HCT116 (cell line): ENCODE measurements at regions not wholly inside any gene's neighbourhood (a gene's known extent, or its start where the extent isn't known, plus 50 kb on each side); places are given as distances from the start of the nearest gene placed in this dataset.

Experiments
- ATAC-seq: fragments of 200-7000 bp; cut with Tn5 transposase; 2 replicates; pipeline ENCODE4 v1.9.1; 2020; ENCODE audit warnings: mild to moderate bottlenecking, moderate library complexity
- BruUV-seq: library from RNA; stranded (reverse); fragments of 400-500 nt; replicated peaks from 2 replicates; lab custom pipeline; 2021; lab: Mats Ljungman, UMichigan
- CTCF ChIA-PET: fragments of 300-600 bp; sonication (Branson Sonifier 250); formaldehyde crosslinking; loops from one replicate; lab custom pipeline; 2021; ENCODE audit warnings: antibody characterized with exemption; lab: Charles Lee
- POLR2A ChIA-PET: fragments of 300-600, 350-600 bp; sonication (Branson Sonifier 250); formaldehyde crosslinking; loops from one replicate; lab custom pipeline; 2021; ENCODE audit warnings: antibody characterized with exemption; lab: Charles Lee
- RAD21 ChIA-PET, 2 experiments: fragments of 300-600 bp; sonication (Branson Sonifier 250); formaldehyde crosslinking; loops; one replicate each; lab custom pipeline; 2023; ENCODE audit warnings: low total read pairs in 2 of 2; ENCODE audit not compliant: uncharacterized antibody in 2 of 2, unreplicated experiment in 2 of 2, low non-redundant PET in 1 of 2; lab: Charles Lee
- DNase-seq: peaks from one replicate; pipeline ENCODE4 v3.0.0-alpha.2; 2010; ENCODE audit warnings: low read depth, low spot score
- H2AFZ ChIP-seq: fragments of 200-600 bp; shearing (Covaris generic), sonication (generic); 2 replicates; pipeline ENCODE4 v1.6.1; 2017; ENCODE audit warnings: low read depth, mixed run types, mixed read lengths, antibody characterized with exemption, low read length; ENCODE audit not compliant: poor library complexity, severe bottlenecking
- H3K27ac ChIP-seq: 2 replicates; pipeline ENCODE4 v1.5.1; 2012; ENCODE audit warnings: low read depth, low read length
- H3K27me3 ChIP-seq: fragments of 200-600 bp; sonication (generic); 2 replicates; pipeline ENCODE4 v1.6.1; 2016; ENCODE audit warnings: mixed run types, low read length, mixed read lengths; ENCODE audit not compliant: insufficient read depth
- H3K36me3 ChIP-seq, 2 experiments: fragments of 200-500 bp in 1 of 2; fragments of 200-600 bp in 1 of 2; sonication (Bioruptor generic) in 1 of 2; sonication (generic) in 1 of 2; 2 replicates each; pipeline versions ENCODE4 v1.5.1 to v1.6.1; 2014 to 2016; ENCODE audit warnings: low read length in 2 of 2, inconsistent platforms in 1 of 2, mixed read lengths in 1 of 2, mixed run types in 1 of 2; ENCODE audit not compliant: insufficient read depth in 2 of 2, control insufficient read depth in 1 of 2
- H3K4me1 ChIP-seq, 2 experiments: fragments of 200-600 bp in 1 of 2; sonication (generic) in 1 of 2; 2 replicates each; pipeline versions ENCODE4 v1.5.1 to v1.6.1; 2012 to 2017; ENCODE audit warnings: low read length in 2 of 2, inconsistent platforms in 1 of 2, mild to moderate bottlenecking in 1 of 2, mixed read lengths in 1 of 2, mixed run types in 1 of 2, moderate library complexity in 1 of 2; ENCODE audit not compliant: insufficient read depth in 2 of 2, control insufficient read depth in 1 of 2
- H3K4me2 ChIP-seq: fragments of 200-600 bp; sonication (generic); 2 replicates; pipeline ENCODE4 v1.6.1; 2017; ENCODE audit warnings: mixed run types, low read length, mixed read lengths
- H3K4me3 ChIP-seq, 2 experiments: fragments of 200-600 bp in 1 of 2; sonication (generic) in 1 of 2; replicated peaks in 1 of 2; 2 replicates each; pipeline ENCODE4 v1.5.1; 2011 to 2016; ENCODE audit warnings: low read length in 2 of 2, control low read depth in 1 of 2, low read depth in 1 of 2, mild to moderate bottlenecking in 1 of 2, mixed read lengths in 1 of 2, mixed run types in 1 of 2
- H3K79me2 ChIP-seq: fragments of 200-600 bp; sonication (generic); 2 replicates; pipeline ENCODE4 v1.6.1; 2017; ENCODE audit warnings: mild to moderate bottlenecking, mixed run types, low read length, moderate library complexity, mixed read lengths; ENCODE audit not compliant: insufficient read depth
- H3K9ac ChIP-seq: fragments of 200-600 bp; sonication (generic); 2 replicates; pipeline ENCODE4 v1.6.1; 2016; ENCODE audit warnings: low read length, mixed read lengths
- H3K9me2 ChIP-seq: fragments of 200-600 bp; sonication (generic), shearing (Covaris generic); 2 replicates; pipeline ENCODE4 v1.6.1; 2017; ENCODE audit warnings: mixed run types, mild to moderate bottlenecking, moderate library complexity; ENCODE audit not compliant: insufficient read depth
- H3K9me3 ChIP-seq, 2 experiments: fragments of 200-500 bp in 1 of 2; fragments of 200-600 bp in 1 of 2; sonication (Bioruptor generic) in 1 of 2; sonication (generic) in 1 of 2; 2 replicates each; pipeline ENCODE4 v1.6.1; 2014 to 2017; ENCODE audit warnings: low read length in 2 of 2, mixed read lengths in 2 of 2, inconsistent platforms in 1 of 2, low read depth in 1 of 2, mild to moderate bottlenecking in 1 of 2, mixed run types in 1 of 2, moderate library complexity in 1 of 2; ENCODE audit not compliant: control insufficient read depth in 1 of 2, insufficient read depth in 1 of 2
- H4K20me1 ChIP-seq: fragments of 200-600 bp; sonication (generic), shearing (Covaris generic); 2 replicates; pipeline ENCODE4 v1.6.1; 2017; ENCODE audit warnings: mixed run types, mild to moderate bottlenecking, moderate library complexity; ENCODE audit not compliant: insufficient read depth
- CBX3 ChIP-seq: IDR thresholded peaks from 2 replicates; pipeline ENCODE4 v1.6.1; 2012; ENCODE audit warnings: low read depth
- ELF1 ChIP-seq: IDR thresholded peaks from 2 replicates; pipeline ENCODE4 v1.6.1; 2012; ENCODE audit warnings: low read depth, borderline replicate concordance
- EZH2phosphoT487 ChIP-seq: fragments of 200-600 bp; IDR thresholded peaks from 2 replicates; pipeline ENCODE4 v1.6.1; 2018; ENCODE audit warnings: antibody characterized with exemption, borderline replicate concordance
- FOSL1 ChIP-seq: IDR thresholded peaks from 2 replicates; pipeline ENCODE4 v1.6.1; 2012; ENCODE audit warnings: low read depth
- RAD21 ChIP-seq: IDR thresholded peaks from 2 replicates; pipeline ENCODE4 v1.6.1; 2012; ENCODE audit warnings: low read depth, mild to moderate bottlenecking
- TCF7L2 ChIP-seq: IDR thresholded peaks from 2 replicates; pipeline ENCODE4 v1.7.0; 2011; ENCODE audit warnings: borderline replicate concordance, inconsistent platforms; ENCODE audit not compliant: insufficient read depth, insufficient read length; ENCODE audit errors: extremely low read depth
- ZNF274 ChIP-seq: fragments of 200-500 bp; sonication (Bioruptor generic); IDR thresholded peaks from 2 replicates; pipeline ENCODE4 v1.6.1; 2014; ENCODE audit warnings: mild to moderate bottlenecking, low read depth, low read length, inconsistent platforms
- intact Hi-C: fragments of 100-400 bp; cut with micrococcal nuclease; formaldehyde crosslinking; loops from 2 replicates; pipeline ENCODE4 v1.10.0; 2022
- TF ChIP-seq, protein P1 (sequence below): IDR thresholded peaks from 2 replicates; pipeline ENCODE4 v1.6.1; 2012; ENCODE audit warnings: low read depth

DNA sequence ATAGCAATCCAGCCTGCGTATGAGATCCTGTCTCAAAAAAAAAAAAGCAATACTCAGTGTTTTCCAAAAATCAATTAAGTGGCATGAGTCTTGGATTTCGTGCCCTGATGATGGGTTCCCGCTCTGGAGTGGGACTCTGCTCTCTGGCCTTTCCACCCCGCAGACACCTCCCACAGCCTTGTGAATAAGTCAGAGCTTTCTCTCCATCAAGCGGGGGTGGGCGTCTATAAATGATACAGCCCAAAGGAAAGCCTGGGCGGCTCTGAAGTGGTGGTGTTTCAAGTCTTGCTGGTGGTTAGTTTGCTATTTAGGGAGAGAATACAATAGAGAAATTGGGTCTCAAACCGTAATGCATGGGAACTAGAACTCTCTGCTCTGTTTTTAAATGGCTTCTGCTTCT is 52.5 kb upstream of the TAGAP start:
- ATAC-seq (no peak), DNase-seq (no peak)
- TF ChIP-seq ELF1 (no peak), TCF7L2 (no peak), ZNF274 (no peak), RAD21 (no peak), EZH2phosphoT487 (no peak), CBX3 (no peak), FOSL1 (no peak)
- TF ChIP-seq, protein P1, sequence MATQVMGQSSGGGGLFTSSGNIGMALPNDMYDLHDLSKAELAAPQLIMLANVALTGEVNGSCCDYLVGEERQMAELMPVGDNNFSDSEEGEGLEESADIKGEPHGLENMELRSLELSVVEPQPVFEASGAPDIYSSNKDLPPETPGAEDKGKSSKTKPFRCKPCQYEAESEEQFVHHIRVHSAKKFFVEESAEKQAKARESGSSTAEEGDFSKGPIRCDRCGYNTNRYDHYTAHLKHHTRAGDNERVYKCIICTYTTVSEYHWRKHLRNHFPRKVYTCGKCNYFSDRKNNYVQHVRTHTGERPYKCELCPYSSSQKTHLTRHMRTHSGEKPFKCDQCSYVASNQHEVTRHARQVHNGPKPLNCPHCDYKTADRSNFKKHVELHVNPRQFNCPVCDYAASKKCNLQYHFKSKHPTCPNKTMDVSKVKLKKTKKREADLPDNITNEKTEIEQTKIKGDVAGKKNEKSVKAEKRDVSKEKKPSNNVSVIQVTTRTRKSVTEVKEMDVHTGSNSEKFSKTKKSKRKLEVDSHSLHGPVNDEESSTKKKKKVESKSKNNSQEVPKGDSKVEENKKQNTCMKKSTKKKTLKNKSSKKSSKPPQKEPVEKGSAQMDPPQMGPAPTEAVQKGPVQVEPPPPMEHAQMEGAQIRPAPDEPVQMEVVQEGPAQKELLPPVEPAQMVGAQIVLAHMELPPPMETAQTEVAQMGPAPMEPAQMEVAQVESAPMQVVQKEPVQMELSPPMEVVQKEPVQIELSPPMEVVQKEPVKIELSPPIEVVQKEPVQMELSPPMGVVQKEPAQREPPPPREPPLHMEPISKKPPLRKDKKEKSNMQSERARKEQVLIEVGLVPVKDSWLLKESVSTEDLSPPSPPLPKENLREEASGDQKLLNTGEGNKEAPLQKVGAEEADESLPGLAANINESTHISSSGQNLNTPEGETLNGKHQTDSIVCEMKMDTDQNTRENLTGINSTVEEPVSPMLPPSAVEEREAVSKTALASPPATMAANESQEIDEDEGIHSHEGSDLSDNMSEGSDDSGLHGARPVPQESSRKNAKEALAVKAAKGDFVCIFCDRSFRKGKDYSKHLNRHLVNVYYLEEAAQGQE = no peak
- H2AFZ ChIP-seq = no peak overlapping the region
- no peak overlapping the region for H3K9ac ChIP-seq
- H3K27me3 ChIP-seq = no peaks in the 10 kb centered on the region
- ChIA-PET RAD21 (no interaction called here), POLR2A (no interaction called here), CTCF (no interaction called here)
- no peaks in the 10 kb centered on the region for H4K20me1 ChIP-seq
- no peaks in the 10 kb centered on the region for H3K79me2 ChIP-seq
- no peaks in the 10 kb centered on the region for H3K36me3 ChIP-seq
- BruUV-seq = no TSS peak
- no peaks in the 10 kb centered on the region for H3K9me2 ChIP-seq
- intact Hi-C loops = no loop called here
- H3K27ac ChIP-seq = no peak overlapping the region
- H3K4me3 ChIP-seq = no peak overlapping the region
- H3K9me3 ChIP-seq = no peaks in the 10 kb centered on the region
- no peak overlapping the region for H3K4me2 ChIP-seq
- H3K4me1 ChIP-seq = no peaks in the 10 kb centered on the region
